ENCODE measurements at regions not wholly inside any gene's neighbourhood (a gene's known extent, or its start where the extent isn't known, plus 50 kb on each side); places are given as distances from the start of the nearest gene placed in this dataset.

DNA sequence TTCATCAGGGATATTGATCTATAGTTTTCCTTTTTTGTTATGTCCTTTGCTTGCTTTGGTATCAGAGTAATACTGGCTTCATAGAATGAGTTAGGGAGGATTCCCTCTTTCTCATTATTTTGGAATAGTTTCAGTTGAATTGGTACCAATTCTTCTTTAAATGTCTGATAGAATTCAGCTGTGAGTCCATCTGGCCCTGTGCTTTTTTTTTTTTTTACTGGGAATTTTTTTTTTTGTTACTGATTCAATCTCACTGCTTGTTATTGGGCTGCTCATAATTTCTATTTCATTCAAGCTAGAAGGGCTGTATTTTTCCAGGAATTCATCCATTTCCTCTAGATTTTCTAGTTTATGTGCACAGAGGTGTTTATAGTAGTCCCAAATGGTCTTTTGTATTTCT lies 103.9 kb downstream of the RND3 start:
- TF ChIP-seq EZH2 (IDR thresholded peaks at IDR 0.05; ENCODE audit: low read length), result no peak
- TF ChIP-seq, protein P1, sequence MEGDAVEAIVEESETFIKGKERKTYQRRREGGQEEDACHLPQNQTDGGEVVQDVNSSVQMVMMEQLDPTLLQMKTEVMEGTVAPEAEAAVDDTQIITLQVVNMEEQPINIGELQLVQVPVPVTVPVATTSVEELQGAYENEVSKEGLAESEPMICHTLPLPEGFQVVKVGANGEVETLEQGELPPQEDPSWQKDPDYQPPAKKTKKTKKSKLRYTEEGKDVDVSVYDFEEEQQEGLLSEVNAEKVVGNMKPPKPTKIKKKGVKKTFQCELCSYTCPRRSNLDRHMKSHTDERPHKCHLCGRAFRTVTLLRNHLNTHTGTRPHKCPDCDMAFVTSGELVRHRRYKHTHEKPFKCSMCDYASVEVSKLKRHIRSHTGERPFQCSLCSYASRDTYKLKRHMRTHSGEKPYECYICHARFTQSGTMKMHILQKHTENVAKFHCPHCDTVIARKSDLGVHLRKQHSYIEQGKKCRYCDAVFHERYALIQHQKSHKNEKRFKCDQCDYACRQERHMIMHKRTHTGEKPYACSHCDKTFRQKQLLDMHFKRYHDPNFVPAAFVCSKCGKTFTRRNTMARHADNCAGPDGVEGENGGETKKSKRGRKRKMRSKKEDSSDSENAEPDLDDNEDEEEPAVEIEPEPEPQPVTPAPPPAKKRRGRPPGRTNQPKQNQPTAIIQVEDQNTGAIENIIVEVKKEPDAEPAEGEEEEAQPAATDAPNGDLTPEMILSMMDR (optimal IDR thresholded peaks at IDR 0.05 in 1 of 3, IDR thresholded peaks at IDR 0.05 in 1 of 3, conservative IDR thresholded peaks at IDR 0.05 in 1 of 3; ENCODE audit: extremely low read depth in 1 of 3, insufficient read depth in 2 of 3, low read length in 3 of 3), result no peak
- dilution Hi-C loops (cut with MboI; ENCODE audit: extremely low pct_ligation_motif_present, low sequenced_read_pairs), result no loop called here
- no peak overlapping the region for H3K9ac ChIP-seq (ENCODE audit: control insufficient read depth, extremely low read depth, insufficient read depth, low read length)
- no peaks in the 10 kb centered on the region for H3K36me3 ChIP-seq (ENCODE audit: control insufficient read depth in 2 of 2, extremely low read depth in 1 of 2, insufficient read depth in 2 of 2, low read length in 2 of 2)
- H3K9me1 ChIP-seq (ENCODE audit: control insufficient read depth, extremely low read depth, insufficient read depth, low read length), result no peaks in the 10 kb centered on the region
- no peaks in the 10 kb centered on the region for H3K9me3 ChIP-seq (ENCODE audit: control insufficient read depth, low read depth, low read length)
- no peak overlapping the region for H2AFZ ChIP-seq (ENCODE audit: control insufficient read depth, low read length)
- DNase-seq (ENCODE audit: low read depth, low spot score) (no peak), FAIRE-seq (no peak)
- no peak overlapping the region for H3K4me3 ChIP-seq (ENCODE audit: control insufficient read depth in 2 of 3, extremely low read depth in 1 of 3, insufficient read depth in 2 of 3, low read depth in 1 of 3, low read length in 3 of 3)
- H3K79me2 ChIP-seq (ENCODE audit: control insufficient read depth, insufficient read depth, low read length), result no peaks in the 10 kb centered on the region
- H3K4me2 ChIP-seq (ENCODE audit: control insufficient read depth, extremely low read depth, insufficient read depth, low read depth, low read length), result no peak overlapping the region
- H4K20me1 ChIP-seq (ENCODE audit: control insufficient read depth, extremely low read depth, insufficient read depth, low read length), result no peaks in the 10 kb centered on the region
- H3K27me3 ChIP-seq (ENCODE audit: control insufficient read depth, extremely low read depth, insufficient read depth, low read length), result no peaks in the 10 kb centered on the region
- no peaks in the 10 kb centered on the region for H3K4me1 ChIP-seq (ENCODE audit: control insufficient read depth, extremely low read depth, insufficient read depth, low read length)
- no peak overlapping the region for H3K27ac ChIP-seq (ENCODE audit: control insufficient read depth, insufficient read depth, low read length)

DNA sequence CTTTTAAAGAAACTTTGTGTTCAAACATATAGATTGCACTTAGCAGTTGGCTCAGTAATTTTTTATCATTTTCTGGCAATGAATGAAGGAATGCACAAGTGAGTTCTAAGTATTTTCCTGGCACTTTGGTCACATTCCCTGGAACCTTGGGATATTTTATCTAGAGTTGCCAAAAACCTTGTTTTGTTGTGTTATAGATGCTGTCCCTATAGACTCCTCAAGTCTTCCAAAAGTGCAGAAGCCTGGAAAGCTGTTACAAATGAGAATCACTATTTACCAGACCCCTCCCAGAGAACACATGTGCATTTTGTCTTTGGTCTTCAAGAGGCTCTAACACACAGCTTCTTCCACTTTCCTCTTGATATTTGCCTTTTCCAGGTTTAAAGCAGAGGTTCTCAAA lies 108.3 kb downstream of the RND3 start:
- H3K27ac ChIP-seq (ENCODE audit: control insufficient read depth, insufficient read depth, low read length), result no peak overlapping the region
- DNase-seq (ENCODE audit: low read depth, low spot score) (no peak), FAIRE-seq (no peak)
- H3K4me1 ChIP-seq (ENCODE audit: control insufficient read depth, extremely low read depth, insufficient read depth, low read length), result no peaks in the 10 kb centered on the region
- H3K4me3 ChIP-seq (ENCODE audit: control insufficient read depth in 2 of 3, extremely low read depth in 1 of 3, insufficient read depth in 2 of 3, low read depth in 1 of 3, low read length in 3 of 3), result no peak overlapping the region
- no peaks in the 10 kb centered on the region for H3K36me3 ChIP-seq (ENCODE audit: control insufficient read depth in 2 of 2, extremely low read depth in 1 of 2, insufficient read depth in 2 of 2, low read length in 2 of 2)
- H3K27me3 ChIP-seq (ENCODE audit: control insufficient read depth, extremely low read depth, insufficient read depth, low read length), result no peaks in the 10 kb centered on the region
- no peaks in the 10 kb centered on the region for H3K9me1 ChIP-seq (ENCODE audit: control insufficient read depth, extremely low read depth, insufficient read depth, low read length)
- TF ChIP-seq, protein P1 (optimal IDR thresholded peaks at IDR 0.05 in 1 of 3, IDR thresholded peaks at IDR 0.05 in 1 of 3, conservative IDR thresholded peaks at IDR 0.05 in 1 of 3; ENCODE audit: extremely low read depth in 1 of 3, insufficient read depth in 2 of 3, low read length in 3 of 3), result no peak
- TF ChIP-seq EZH2 (IDR thresholded peaks at IDR 0.05; ENCODE audit: low read length), result no peak
- no peak overlapping the region for H3K9ac ChIP-seq (ENCODE audit: control insufficient read depth, extremely low read depth, insufficient read depth, low read length)
- H4K20me1 ChIP-seq (ENCODE audit: control insufficient read depth, extremely low read depth, insufficient read depth, low read length), result no peaks in the 10 kb centered on the region
- H2AFZ ChIP-seq (ENCODE audit: control insufficient read depth, low read length), result no peak overlapping the region
- dilution Hi-C loops (cut with MboI; ENCODE audit: extremely low pct_ligation_motif_present, low sequenced_read_pairs), result no loop called here
- no peak overlapping the region for H3K4me2 ChIP-seq (ENCODE audit: control insufficient read depth, extremely low read depth, insufficient read depth, low read depth, low read length)
- H3K79me2 ChIP-seq (ENCODE audit: control insufficient read depth, insufficient read depth, low read length), result no peaks in the 10 kb centered on the region
- H3K9me3 ChIP-seq (ENCODE audit: control insufficient read depth, low read depth, low read length), result no peaks in the 10 kb centered on the region

All from keratinocyte (primary cell).